MG63 (cell line): ENCODE measurements at regions not wholly inside any gene's neighbourhood (a gene's known extent, or its start where the extent isn't known, plus 50 kb on each side); places are given as distances from the start of the nearest gene placed in this dataset.

Experiments used
- DNase-seq: peaks from one replicate; pipeline ENCODE4 v3.0.0-alpha.2; 2020
- H3K27me3 ChIP-seq: fragments of 250-450 bp; sonication (Bioruptor Pico); 2 replicates; pipeline ENCODE4 v1.5.1; 2020; ENCODE audit warnings: mild to moderate bottlenecking, moderate library complexity
- H3K36me3 ChIP-seq: fragments of 250-450 bp; sonication (Bioruptor Pico); 2 replicates; pipeline ENCODE4 v1.5.1; 2020; ENCODE audit warnings: mild to moderate bottlenecking, moderate library complexity
- H3K4me3 ChIP-seq: fragments of 250-450 bp; sonication (Bioruptor Pico); 2 replicates; pipeline ENCODE4 v1.5.1; 2020; ENCODE audit warnings: mild to moderate bottlenecking, moderate library complexity
- H3K9me3 ChIP-seq: fragments of 250-450 bp; sonication (Bioruptor Pico); 2 replicates; pipeline ENCODE4 v1.5.1; 2020; ENCODE audit warnings: mild to moderate bottlenecking, moderate library complexity

DNA sequence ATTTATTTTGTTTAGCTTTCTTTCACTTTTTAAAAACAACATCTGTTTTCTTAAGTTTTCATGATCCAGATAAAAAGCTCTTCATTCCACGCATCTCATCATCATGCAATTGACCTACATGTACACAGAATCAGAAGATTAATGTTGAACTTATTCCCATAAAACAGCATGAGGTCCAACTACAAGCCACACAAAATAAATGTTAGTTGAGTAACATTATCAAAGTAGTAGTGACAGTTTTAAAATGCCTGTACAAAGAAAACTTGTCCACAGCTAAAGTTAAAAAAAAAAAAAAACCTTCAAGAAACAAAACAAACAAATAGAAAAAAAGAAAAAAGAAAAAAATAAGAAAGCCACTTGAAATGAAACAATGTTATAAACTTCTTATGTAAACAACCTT is 846.3 kb downstream of the TLE1 start:
- Histone ChIP-seq H3K27me3 (no peaks in the 10 kb centered on the region), H3K9me3 (no peaks in the 10 kb centered on the region), H3K4me3 (no peak overlapping the region), H3K36me3 (no peaks in the 10 kb centered on the region)
- no peak for DNase-seq

DNA sequence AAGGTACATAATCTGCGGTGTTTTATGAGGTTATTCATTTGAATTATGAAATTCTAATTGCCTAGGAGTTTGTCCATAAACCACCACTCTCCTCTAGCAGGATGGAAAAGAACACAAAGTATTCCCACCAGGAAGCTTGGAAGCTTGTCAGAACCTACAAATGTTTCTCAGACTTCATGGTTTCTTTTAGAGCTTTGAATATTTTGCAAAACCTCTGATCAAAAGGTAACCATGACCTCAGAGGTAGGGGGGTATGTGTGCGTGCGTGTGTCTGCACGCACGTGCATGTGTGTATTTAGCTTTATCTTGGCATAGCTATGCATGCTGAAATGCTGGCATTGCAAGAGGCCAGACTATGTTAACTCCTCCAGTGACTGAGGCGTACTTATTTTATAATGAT is 847.0 kb downstream of the TLE1 start:
- peak; percentile 3 for DNase-seq
- Histone ChIP-seq H3K27me3 (no peaks in the 10 kb centered on the region), H3K4me3 (no peak overlapping the region), H3K36me3 (no peaks in the 10 kb centered on the region), H3K9me3 (no peaks in the 10 kb centered on the region)

- H3K9me3 ChIP-seq: no peaks in the 10 kb centered on the region
- no peak overlapping the region for H3K4me3 ChIP-seq
- no peak for DNase-seq
- H3K36me3 ChIP-seq: no peaks in the 10 kb centered on the region
- H3K27me3 ChIP-seq: no peaks in the 10 kb centered on the region
Observed at GRCh38 chr9:80841888-80842287, 847.5 kb downstream of the TLE1 start.

- Histone ChIP-seq H3K27me3 (no peaks in the 10 kb centered on the region), H3K36me3 (no peaks in the 10 kb centered on the region), H3K4me3 (no peak overlapping the region), H3K9me3 (no peaks in the 10 kb centered on the region)
- no peak for DNase-seq
Observed at GRCh38 chr9:80839821-80840675, 849.3 kb downstream of the TLE1 start.

GRCh38 chr9:80836013-80836412 is 853.3 kb downstream of the TLE1 start:
- H3K36me3 ChIP-seq: no peaks in the 10 kb centered on the region
- no peaks in the 10 kb centered on the region for H3K9me3 ChIP-seq
- no peaks in the 10 kb centered on the region for H3K27me3 ChIP-seq
- DNase-seq: no peak
- no peak overlapping the region for H3K4me3 ChIP-seq

GRCh38 chr9:80831751-80832150 is 857.6 kb downstream of the TLE1 start:
- no peaks in the 10 kb centered on the region for H3K36me3 ChIP-seq
- no peak for DNase-seq
- no peak overlapping the region for H3K4me3 ChIP-seq
- no peaks in the 10 kb centered on the region for H3K9me3 ChIP-seq
- no peaks in the 10 kb centered on the region for H3K27me3 ChIP-seq

GRCh38 chr9:80811656-80812055 is 877.7 kb downstream of the TLE1 start:
- Histone ChIP-seq H3K36me3 (no peaks in the 10 kb centered on the region), H3K27me3 (no peaks in the 10 kb centered on the region), H3K4me3 (no peak overlapping the region), H3K9me3 (no peaks in the 10 kb centered on the region)
- no peak for DNase-seq

GRCh38 chr9:80811003-80811402 is 878.3 kb downstream of the TLE1 start:
- Histone ChIP-seq H3K4me3 (no peak overlapping the region), H3K27me3 (no peaks in the 10 kb centered on the region), H3K9me3 (no peaks in the 10 kb centered on the region), H3K36me3 (no peaks in the 10 kb centered on the region)
- DNase-seq: no peak

- Histone ChIP-seq H3K9me3 (no peaks in the 10 kb centered on the region), H3K36me3 (no peaks in the 10 kb centered on the region), H3K4me3 (no peak overlapping the region), H3K27me3 (no peaks in the 10 kb centered on the region)
- DNase-seq: no peak
Observed at GRCh38 chr9:80806671-80807070, 882.7 kb downstream of the TLE1 start.

- H3K27me3 ChIP-seq: no peaks in the 10 kb centered on the region
- H3K36me3 ChIP-seq: no peaks in the 10 kb centered on the region
- DNase-seq: no peak
- no peak overlapping the region for H3K4me3 ChIP-seq
- H3K9me3 ChIP-seq: no peaks in the 10 kb centered on the region
Observed at GRCh38 chr9:80804873-80805272, 884.5 kb downstream of the TLE1 start.

- no peaks in the 10 kb centered on the region for H3K9me3 ChIP-seq
- no peak overlapping the region for H3K4me3 ChIP-seq
- no peaks in the 10 kb centered on the region for H3K36me3 ChIP-seq
- DNase-seq: peak; percentile 81
- H3K27me3 ChIP-seq: no peaks in the 10 kb centered on the region
Observed at GRCh38 chr9:80797831-80798688, 891.3 kb downstream of the TLE1 start.

GRCh38 chr9:80797101-80797829 is 892.1 kb downstream of the TLE1 start:
- peak; percentile 35 for DNase-seq
- no peak overlapping the region for H3K4me3 ChIP-seq
- no peaks in the 10 kb centered on the region for H3K9me3 ChIP-seq
- no peaks in the 10 kb centered on the region for H3K27me3 ChIP-seq
- H3K36me3 ChIP-seq: no peaks in the 10 kb centered on the region

DNA sequence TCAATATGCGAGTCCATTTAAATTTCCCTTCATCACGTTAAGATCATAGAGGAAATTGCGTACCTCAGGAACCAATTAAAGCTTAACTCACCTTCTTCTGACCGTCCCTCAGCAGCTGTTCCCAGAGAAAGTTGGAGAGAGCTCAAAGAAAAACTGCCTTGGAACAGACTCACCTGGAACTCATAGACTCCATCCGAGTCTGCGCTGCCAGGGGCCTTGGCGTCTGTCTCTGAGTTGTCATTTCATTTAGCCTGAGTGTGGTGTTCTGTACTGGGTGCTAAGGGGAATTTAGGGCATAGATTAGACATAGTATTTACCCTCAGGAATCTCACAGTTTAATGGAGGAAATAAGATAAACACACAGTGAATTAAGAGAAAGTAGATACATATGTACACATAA is 892.7 kb downstream of the TLE1 start:
- DNase-seq: no peak
- Histone ChIP-seq H3K36me3 (no peaks in the 10 kb centered on the region), H3K9me3 (no peaks in the 10 kb centered on the region), H3K4me3 (no peak overlapping the region), H3K27me3 (no peaks in the 10 kb centered on the region)

- DNase-seq: peak; percentile 38
- Histone ChIP-seq H3K9me3 (no peaks in the 10 kb centered on the region), H3K27me3 (no peaks in the 10 kb centered on the region), H3K4me3 (no peak overlapping the region), H3K36me3 (no peaks in the 10 kb centered on the region)
Observed at GRCh38 chr9:80794197-80794596, 895.1 kb downstream of the TLE1 start.

DNA sequence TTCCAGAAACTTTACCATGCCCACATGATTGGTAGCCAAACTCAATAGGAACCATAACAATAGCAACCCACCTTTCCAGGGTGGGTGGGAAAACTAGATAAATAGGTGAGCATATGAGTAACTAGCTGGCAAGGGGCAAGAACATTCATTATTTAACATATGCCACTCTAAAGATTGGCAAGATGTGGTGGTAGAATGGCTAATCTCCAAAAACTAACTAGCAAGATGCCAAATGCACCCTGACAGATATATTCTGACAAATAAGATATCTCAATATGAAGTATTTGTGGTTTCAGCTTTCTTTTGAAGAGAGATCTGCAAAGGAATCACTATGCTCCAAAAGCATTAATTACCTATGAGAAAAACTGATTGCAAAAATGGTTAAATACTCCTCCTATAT is 895.6 kb downstream of the TLE1 start:
- H3K4me3 ChIP-seq: no peak overlapping the region
- no peaks in the 10 kb centered on the region for H3K36me3 ChIP-seq
- no peak for DNase-seq
- no peaks in the 10 kb centered on the region for H3K27me3 ChIP-seq
- no peaks in the 10 kb centered on the region for H3K9me3 ChIP-seq

DNA sequence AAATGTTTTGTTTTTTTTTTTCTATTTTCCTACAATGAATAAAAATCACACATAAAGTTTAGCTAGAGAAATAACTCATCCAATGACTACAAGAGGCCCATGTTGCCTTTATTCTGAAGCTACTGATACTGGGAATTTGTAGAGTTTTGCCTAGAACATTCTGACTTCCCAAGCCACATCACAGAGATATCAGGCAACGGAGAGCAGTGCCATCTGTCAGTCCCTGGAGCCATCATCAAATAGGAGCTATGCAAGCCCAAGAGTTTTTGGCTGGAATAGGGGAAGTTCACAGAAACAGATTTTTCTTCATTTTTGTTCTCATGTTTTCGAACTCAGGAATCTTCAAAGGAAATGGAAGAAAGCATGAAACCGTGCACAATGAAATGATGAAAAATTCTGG is 896.6 kb downstream of the TLE1 start:
- H3K36me3 ChIP-seq: no peaks in the 10 kb centered on the region
- DNase-seq: no peak
- H3K9me3 ChIP-seq: no peaks in the 10 kb centered on the region
- no peaks in the 10 kb centered on the region for H3K27me3 ChIP-seq
- H3K4me3 ChIP-seq: no peak overlapping the region

DNA sequence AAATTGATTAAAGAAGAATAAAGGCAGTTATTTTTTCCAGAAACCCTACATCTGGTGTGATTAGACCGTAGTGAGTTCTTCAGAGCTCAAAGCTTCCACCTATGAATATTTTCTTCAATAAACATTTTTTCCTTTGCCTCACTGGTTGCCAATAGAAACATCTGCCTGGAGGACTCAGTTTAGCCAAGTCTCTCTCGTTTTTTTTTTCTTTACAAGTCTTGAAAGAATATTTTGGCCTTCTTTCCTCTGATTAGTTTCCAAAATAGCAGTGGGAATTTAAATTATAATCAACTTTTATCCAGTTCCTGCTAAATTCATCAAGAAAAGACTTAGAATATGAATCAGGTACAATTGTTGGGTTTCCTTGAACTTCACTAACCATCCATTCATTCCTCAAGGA is 897.5 kb downstream of the TLE1 start:
- Histone ChIP-seq H3K36me3 (no peaks in the 10 kb centered on the region), H3K9me3 (no peaks in the 10 kb centered on the region), H3K4me3 (no peak overlapping the region), H3K27me3 (no peaks in the 10 kb centered on the region)
- no peak for DNase-seq
